GM12873 (cell line): ENCODE measurements at regions not wholly inside any gene's neighbourhood (a gene's known extent, or its start where the extent isn't known, plus 50 kb on each side); places are given as distances from the start of the nearest gene placed in this dataset.

Experiments
- CTCF ChIP-seq: IDR thresholded peaks from 2 replicates; pipeline ENCODE4 v1.5.1; 2012; ENCODE audit warnings: low read depth, mild to moderate bottlenecking, moderate library complexity, low read length, control low read depth; ENCODE audit not compliant: insufficient read depth; ENCODE audit errors: missing control alignments

GRCh38 chr5:73232266-73233041, 59.5 kb downstream of the TMEM174 start:
- no peak for TF ChIP-seq CTCF

- no peak for TF ChIP-seq CTCF
Measured at GRCh38 chr5:73231246-73231778, 58.3 kb downstream of the TMEM174 start.

GRCh38 chr5:73230264-73231245, 57.6 kb downstream of the TMEM174 start:
- no peak for TF ChIP-seq CTCF

- TF ChIP-seq CTCF = no peak
Measured at GRCh38 chr5:73229271-73229670, 56.3 kb downstream of the TMEM174 start.

GRCh38 chr5:73228052-73228451, 55.1 kb downstream of the TMEM174 start:
- no peak for TF ChIP-seq CTCF
